COLO668 (cell line): ENCODE measurements at regions not wholly inside any gene's neighbourhood (a gene's known extent, or its start where the extent isn't known, plus 50 kb on each side); places are given as distances from the start of the nearest gene placed in this dataset.
A peak's percentile ranks its signal among the peaks of the same experiment; 100 is the strongest.

Experiments used
- DNase-seq: peaks from one replicate; lab custom pipeline; 2025; ENCODE audit not compliant: unreplicated experiment; lab: John Stamatoyannopoulos, UW

- no peak for DNase-seq
These were observed 50.6 kb upstream of the PTGR2 start for GRCh38 chr14:73800970-73801515.

GRCh38 chr14:73797543-73798265 lies 53.9 kb upstream of the PTGR2 start:
- no peak for DNase-seq

GRCh38 chr14:73796893-73797542 lies 54.6 kb upstream of the PTGR2 start:
- no peak for DNase-seq

- DNase-seq = no peak
These were observed 55.2 kb upstream of the PTGR2 start for GRCh38 chr14:73796415-73796814.

GRCh38 chr14:73795974-73796373 lies 55.7 kb upstream of the PTGR2 start:
- DNase-seq = peak; percentile 45

GRCh38 chr14:73795466-73795865 lies 56.2 kb upstream of the PTGR2 start:
- no peak for DNase-seq

- DNase-seq = no peak
These were observed 57.5 kb upstream of the PTGR2 start for GRCh38 chr14:73794146-73794545.

GRCh38 chr14:73792481-73792880 lies 59.1 kb upstream of the PTGR2 start:
- DNase-seq = no peak

- DNase-seq = no peak
These were observed 61.5 kb upstream of the PTGR2 start for GRCh38 chr14:73789989-73790581.

- DNase-seq = no peak
These were observed 62.7 kb upstream of the PTGR2 start for GRCh38 chr14:73788701-73789551.

GRCh38 chr14:73788317-73788598 lies 63.4 kb upstream of the PTGR2 start:
- no peak for DNase-seq

- DNase-seq = no peak
These were observed 63.9 kb upstream of the PTGR2 start for GRCh38 chr14:73787486-73788316.

- peak; percentile 58 for DNase-seq
These were observed 64.8 kb upstream of the PTGR2 start for GRCh38 chr14:73786636-73787485.

- DNase-seq = peak; percentile 60
These were observed 65.6 kb upstream of the PTGR2 start for GRCh38 chr14:73785834-73786635.

GRCh38 chr14:73785336-73785833 lies 66.2 kb upstream of the PTGR2 start:
- no peak for DNase-seq

- no peak for DNase-seq
These were observed 66.7 kb upstream of the PTGR2 start for GRCh38 chr14:73784988-73785313.

- no peak for DNase-seq
These were observed 67.2 kb upstream of the PTGR2 start for GRCh38 chr14:73784181-73784987.
